HG03025 (cell line): ENCODE measurements at regions not wholly inside any gene's neighbourhood (a gene's known extent, or its start where the extent isn't known, plus 50 kb on each side); places are given as distances from the start of the nearest gene placed in this dataset.
"Not testable (repeated sequence)": the region's sequence is repeated elsewhere in the genome, so short reads cannot be mapped to it uniquely, and the experiment has no call there.

ENCODE experiments used
- ATAC-seq: cut with Tn5 transposase; IDR thresholded peaks from one replicate; pipeline ENCODE4 v1.9.1; 2021; ENCODE audit warnings: mild to moderate bottlenecking, moderate library complexity; ENCODE audit not compliant: unreplicated experiment, low FRiP score

DNA sequence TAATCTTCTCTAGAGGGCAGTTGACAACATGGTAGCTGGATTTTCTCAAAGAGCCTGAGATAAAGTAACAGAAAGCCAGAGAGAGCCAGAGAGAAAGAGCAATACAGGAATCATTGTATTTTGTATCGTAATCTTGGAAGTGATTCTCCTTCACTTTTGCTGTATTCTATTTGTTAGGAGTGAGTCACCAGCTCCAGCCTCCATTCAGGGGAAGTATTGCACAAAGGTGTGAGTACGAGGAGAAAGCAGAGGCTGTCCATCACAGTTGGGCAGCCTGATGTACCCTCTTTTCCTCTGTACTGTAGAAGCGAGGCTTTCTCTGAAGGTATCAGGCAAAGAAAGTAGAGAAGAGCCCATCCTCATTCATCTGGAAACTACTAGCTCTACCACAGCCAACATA lies 176.8 kb downstream of the KCNS3 start:
- no peak for ATAC-seq

DNA sequence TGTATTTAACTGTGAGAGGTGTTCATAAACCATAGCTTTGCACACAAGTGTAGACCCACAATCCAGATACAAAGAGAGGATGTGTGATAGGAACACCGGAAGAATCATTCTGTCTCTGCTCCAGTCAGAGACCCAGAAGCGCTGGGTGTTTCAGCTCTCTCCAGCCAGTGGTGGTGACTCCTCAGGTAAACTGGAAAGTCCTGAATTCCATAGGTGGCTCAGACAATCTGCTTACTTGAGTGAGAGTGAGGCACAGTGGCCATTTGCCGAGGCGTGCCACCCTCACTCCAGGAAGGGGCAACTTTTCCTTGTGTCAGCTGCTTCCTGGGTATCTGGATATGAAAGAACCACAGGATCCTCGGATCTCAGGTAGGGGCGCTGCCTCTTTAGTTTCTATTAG lies 171.5 kb downstream of the KCNS3 start:
- ATAC-seq = no peak

GRCh38 chr2:18049325-18049724 lies 170.9 kb downstream of the KCNS3 start:
- no peak for ATAC-seq

DNA sequence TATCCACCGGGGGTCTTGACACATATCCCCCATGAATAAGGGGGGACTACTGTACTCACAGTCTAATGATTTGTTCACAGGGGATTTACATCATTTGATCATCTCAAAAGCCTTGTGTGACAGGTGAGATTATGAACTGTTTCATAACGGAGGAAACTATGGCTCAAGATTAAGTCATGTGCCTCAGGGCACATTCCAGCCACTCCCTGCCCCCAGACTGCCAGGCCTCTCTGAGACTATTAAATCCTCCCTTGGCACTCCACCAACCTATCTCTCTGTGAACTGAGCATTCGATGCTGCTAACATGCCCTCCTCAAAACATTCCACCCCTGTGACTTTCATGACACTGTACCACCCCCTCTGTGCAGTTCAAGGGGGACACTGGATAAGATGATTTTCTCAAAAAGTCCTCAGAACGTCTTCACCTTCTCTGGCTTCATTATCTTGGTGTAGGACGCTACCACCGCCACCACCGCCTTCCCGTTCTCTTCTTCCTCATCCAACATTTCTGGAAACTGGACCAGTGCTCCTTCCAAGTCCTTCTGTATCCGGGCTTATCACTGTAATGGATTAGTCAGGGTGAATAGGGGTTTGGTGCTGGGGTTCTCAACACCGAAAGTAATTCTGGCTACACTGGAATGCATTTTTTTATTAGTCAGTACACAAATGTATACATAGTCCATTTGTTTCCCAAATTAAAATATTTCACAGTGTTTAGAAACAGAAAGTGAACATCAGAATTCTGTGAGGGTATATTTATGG lies 169.6 kb downstream of the KCNS3 start:
- ATAC-seq = no peak

- no peak for ATAC-seq
Observed at GRCh38 chr2:18047213-18047611, 168.7 kb downstream of the KCNS3 start.

DNA sequence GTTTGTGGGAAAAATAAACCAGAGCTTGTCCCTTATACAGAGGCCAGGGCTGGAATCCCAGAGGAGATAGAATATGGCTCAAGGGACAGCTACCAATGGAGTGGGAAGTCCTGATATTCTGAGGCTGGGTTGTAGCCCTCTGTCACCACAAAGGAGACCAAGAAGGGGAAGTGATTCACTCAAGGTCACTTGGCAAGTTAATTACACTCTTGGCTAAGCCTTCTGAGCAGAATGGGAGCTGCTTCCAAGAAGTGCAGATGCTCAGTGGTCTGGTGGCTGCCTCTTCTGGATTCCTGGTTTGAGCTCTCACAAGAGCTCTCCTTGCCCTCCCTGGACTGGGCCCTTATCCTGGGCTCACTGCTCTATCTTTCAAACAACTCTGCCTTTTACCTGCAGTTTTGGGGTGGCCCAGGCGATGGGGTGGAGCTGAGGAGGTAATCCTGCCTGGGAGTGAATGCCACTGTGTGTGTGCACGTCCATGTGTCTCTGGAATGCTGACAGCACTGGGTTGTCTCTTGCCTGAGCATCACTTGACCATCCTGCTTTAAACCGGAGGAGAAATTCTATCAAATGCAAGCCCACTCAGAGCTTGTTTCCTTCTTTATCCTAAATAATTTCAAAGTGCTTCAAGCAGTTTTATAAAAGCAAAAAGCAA lies 168.2 kb downstream of the KCNS3 start:
- no peak for ATAC-seq

GRCh38 chr2:18046017-18046416 lies 167.6 kb downstream of the KCNS3 start:
- ATAC-seq = no peak

- no peak for ATAC-seq
Observed at GRCh38 chr2:18045230-18045629, 166.8 kb downstream of the KCNS3 start.

DNA sequence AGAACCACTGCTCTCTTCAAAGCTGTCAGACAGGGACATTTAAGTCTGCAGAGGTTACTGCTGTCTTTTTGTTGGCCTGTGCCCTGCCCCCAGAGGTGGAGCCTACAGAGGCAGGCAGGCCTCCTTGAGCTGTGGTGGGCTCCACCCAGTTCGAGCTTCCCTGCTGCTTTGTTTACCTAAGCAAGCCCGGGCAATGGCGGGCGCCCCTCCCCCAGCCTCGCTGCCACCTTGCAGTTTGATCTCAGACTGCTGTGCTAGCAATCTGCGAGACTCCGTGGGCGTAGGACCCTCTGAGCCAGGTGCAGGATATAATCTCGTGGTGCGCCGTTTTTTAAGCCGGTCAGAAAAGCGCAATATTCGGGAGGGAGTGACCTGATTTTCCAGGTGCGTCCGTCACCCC lies 138.9 kb downstream of the KCNS3 start:
- ATAC-seq = not testable (repeated sequence)

GRCh38 chr2:18009891-18010290 lies 131.4 kb downstream of the KCNS3 start:
- no peak for ATAC-seq

DNA sequence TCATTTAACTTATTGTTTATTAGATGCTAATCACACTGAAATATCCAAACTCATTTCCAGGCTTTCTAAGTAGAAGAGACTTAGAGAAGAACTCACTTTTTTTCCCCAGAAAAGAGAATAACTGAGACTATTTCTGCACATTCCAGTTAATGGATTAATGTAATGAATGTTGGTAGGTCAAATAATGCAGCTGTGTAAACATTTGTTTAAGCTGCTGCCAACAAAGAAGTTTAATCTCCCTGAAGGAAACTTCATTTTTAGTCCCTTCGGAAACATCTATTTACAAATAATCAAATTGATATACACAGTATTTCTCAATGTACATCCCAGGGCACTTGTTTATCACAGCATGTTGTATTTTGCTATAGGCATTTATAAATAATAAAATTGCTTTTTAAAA lies 126.9 kb downstream of the KCNS3 start:
- ATAC-seq = no peak

GRCh38 chr2:18001671-18002070 lies 123.2 kb downstream of the KCNS3 start:
- no peak for ATAC-seq

DNA sequence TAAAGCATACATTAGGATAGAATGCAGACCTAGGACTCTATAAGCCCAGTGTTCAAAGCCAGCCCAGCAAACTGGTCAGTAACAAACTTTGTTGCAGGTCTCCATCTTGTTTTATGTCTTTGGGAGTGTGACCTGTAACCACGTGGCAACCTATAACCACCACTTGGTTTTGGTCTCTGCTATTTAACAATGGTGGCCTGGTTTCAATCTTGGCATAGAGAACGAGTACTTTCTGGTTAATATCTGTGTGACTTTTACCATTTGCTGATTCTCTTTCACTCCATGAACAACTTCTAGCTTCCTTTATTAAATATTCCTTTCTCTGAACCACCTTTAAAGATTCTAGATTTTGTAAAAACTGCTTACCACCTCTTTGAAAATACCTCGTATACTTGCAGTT lies 118.5 kb downstream of the KCNS3 start:
- ATAC-seq = no peak

- ATAC-seq = no peak
Observed at GRCh38 chr2:17995593-17995992, 117.1 kb downstream of the KCNS3 start.
